Esophagus mucosa (tissue), 1 donor: ENCODE measurements at regions not wholly inside any gene's neighbourhood (a gene's known extent, or its start where the extent isn't known, plus 50 kb on each side); places are given as distances from the start of the nearest gene placed in this dataset.
A peak's percentile ranks its signal among the peaks of the same experiment; 100 is the strongest.

ENCODE experiments used
- ATAC-seq: fragments of 200-7000 bp; cut with Tn5 transposase; one replicate; pipeline ENCODE4 v1.9.1; 2020
- donor health status: DM: yes; HTN: yes; CAD: no.

GRCh38 chr3:28835249-28835648 lies 445.6 kb upstream of the RBMS3 start:
- no peak for ATAC-seq

- ATAC-seq = no peak
Observed at GRCh38 chr3:28835751-28836150, 445.1 kb upstream of the RBMS3 start.

- no peak for ATAC-seq
Observed at GRCh38 chr3:28836199-28836598, 444.7 kb upstream of the RBMS3 start.

- ATAC-seq = no peak
Observed at GRCh38 chr3:28840976-28841376, 439.9 kb upstream of the RBMS3 start.

GRCh38 chr3:28841441-28841840 lies 439.4 kb upstream of the RBMS3 start:
- no peak for ATAC-seq

- no peak for ATAC-seq
Observed at GRCh38 chr3:28844298-28845005, 436.4 kb upstream of the RBMS3 start.

- ATAC-seq = no peak
Observed at GRCh38 chr3:28845006-28845324, 435.9 kb upstream of the RBMS3 start.

- no peak for ATAC-seq
Observed at GRCh38 chr3:28846971-28847478, 433.8 kb upstream of the RBMS3 start.

GRCh38 chr3:28847736-28848135 lies 433.1 kb upstream of the RBMS3 start:
- ATAC-seq = no peak

- no peak for ATAC-seq
Observed at GRCh38 chr3:28850186-28850585, 430.7 kb upstream of the RBMS3 start.

GRCh38 chr3:28853830-28854229 lies 427.0 kb upstream of the RBMS3 start:
- ATAC-seq = no peak

GRCh38 chr3:28856796-28857195 lies 424.1 kb upstream of the RBMS3 start:
- ATAC-seq = no peak

GRCh38 chr3:28859897-28860296 lies 421.0 kb upstream of the RBMS3 start:
- no peak for ATAC-seq

- ATAC-seq = no peak
Observed at GRCh38 chr3:28860307-28860706, 420.6 kb upstream of the RBMS3 start.

- no peak for ATAC-seq
Observed at GRCh38 chr3:28863186-28863585, 417.7 kb upstream of the RBMS3 start.

- ATAC-seq = no peak
Observed at GRCh38 chr3:28867836-28868235, 413.0 kb upstream of the RBMS3 start.

- ATAC-seq = no peak
Observed at GRCh38 chr3:28868897-28869296, 412.0 kb upstream of the RBMS3 start.

GRCh38 chr3:28877912-28878311 lies 403.0 kb upstream of the RBMS3 start:
- ATAC-seq = no peak

- ATAC-seq = no peak
Observed at GRCh38 chr3:28890373-28890772, 390.5 kb upstream of the RBMS3 start.

- no peak for ATAC-seq
Observed at GRCh38 chr3:28891485-28891884, 389.4 kb upstream of the RBMS3 start.

- ATAC-seq = no peak
Observed at GRCh38 chr3:28900301-28900700, 380.6 kb upstream of the RBMS3 start.

GRCh38 chr3:28901018-28901417 lies 379.9 kb upstream of the RBMS3 start:
- ATAC-seq = peak; percentile 11

GRCh38 chr3:28903171-28903601 lies 377.7 kb upstream of the RBMS3 start:
- no peak for ATAC-seq

GRCh38 chr3:28905798-28906197 lies 375.1 kb upstream of the RBMS3 start:
- ATAC-seq = no peak
